ENCODE measurements at regions not wholly inside any gene's neighbourhood (a gene's known extent, or its start where the extent isn't known, plus 50 kb on each side); places are given as distances from the start of the nearest gene placed in this dataset.
"Not testable (repeated sequence)": the region's sequence is repeated elsewhere in the genome, so short reads cannot be mapped to it uniquely, and the experiment has no call there.

DNA sequence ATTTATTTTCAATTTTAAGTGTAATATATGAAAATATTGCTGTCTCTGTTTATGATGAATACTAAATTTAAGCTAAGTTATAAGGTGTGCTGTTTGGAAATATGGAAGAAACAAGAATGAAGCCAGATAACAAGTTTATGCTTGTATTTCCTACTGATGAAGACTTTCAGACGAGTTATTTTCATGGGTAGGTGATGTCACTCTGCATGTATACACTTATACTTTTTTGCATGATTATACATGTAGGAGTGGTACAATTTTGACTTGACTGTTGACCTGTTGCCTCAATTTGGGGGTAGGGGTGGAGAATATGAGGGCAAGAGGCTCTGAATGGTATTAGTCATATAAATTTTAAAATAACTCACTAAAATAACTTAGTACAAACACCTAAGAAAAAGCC is 133.7 kb downstream of the HAUS1 start:
- DNase-seq, result no peak
- Mint-ChIP-seq H3K27me3 (ENCODE audit: insufficient read depth) (no peaks in the 10 kb centered on the region), H3K27ac (no peak overlapping the region), H3K4me1 (ENCODE audit: low read depth) (peaks cover 61% of the 10 kb centered on the region), H3K36me3 (ENCODE audit: low read depth) (peaks cover 6% of the 10 kb centered on the region; the same call in 1 of the 2 replicates), H3K4me3 (no peak overlapping the region), H3K9me3 (no peaks in the 10 kb centered on the region)
- TF ChIP-seq, protein P1, sequence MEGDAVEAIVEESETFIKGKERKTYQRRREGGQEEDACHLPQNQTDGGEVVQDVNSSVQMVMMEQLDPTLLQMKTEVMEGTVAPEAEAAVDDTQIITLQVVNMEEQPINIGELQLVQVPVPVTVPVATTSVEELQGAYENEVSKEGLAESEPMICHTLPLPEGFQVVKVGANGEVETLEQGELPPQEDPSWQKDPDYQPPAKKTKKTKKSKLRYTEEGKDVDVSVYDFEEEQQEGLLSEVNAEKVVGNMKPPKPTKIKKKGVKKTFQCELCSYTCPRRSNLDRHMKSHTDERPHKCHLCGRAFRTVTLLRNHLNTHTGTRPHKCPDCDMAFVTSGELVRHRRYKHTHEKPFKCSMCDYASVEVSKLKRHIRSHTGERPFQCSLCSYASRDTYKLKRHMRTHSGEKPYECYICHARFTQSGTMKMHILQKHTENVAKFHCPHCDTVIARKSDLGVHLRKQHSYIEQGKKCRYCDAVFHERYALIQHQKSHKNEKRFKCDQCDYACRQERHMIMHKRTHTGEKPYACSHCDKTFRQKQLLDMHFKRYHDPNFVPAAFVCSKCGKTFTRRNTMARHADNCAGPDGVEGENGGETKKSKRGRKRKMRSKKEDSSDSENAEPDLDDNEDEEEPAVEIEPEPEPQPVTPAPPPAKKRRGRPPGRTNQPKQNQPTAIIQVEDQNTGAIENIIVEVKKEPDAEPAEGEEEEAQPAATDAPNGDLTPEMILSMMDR (IDR thresholded peaks at IDR 0.05), result no peak

DNA sequence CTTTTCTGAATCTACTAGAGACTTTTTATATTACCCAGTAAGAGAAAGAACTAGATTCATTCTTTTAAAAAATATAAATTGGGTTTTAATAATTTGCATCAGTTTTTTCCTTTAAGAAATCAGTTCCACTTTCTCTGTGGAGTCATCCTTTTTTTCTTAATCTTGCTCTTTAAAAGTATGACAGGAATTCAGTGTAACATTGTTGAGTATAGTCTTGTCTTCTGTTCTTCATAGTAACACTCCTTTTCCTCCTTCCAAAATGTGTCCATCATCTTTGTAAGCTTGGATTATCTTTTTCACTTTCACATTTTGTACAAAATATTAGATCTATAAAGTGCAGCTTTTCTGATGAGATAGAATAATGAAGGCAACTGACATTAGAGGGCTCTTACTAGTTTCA is 135.4 kb downstream of the HAUS1 start:
- 0 out of 2 replicates have a peak overlapping the region, but pooled peaks have one; percentile 25 for H3K4me3 Mint-ChIP-seq
- TF ChIP-seq, protein P1 (IDR thresholded peaks at IDR 0.05), result no peak
- H3K27ac Mint-ChIP-seq, result peak overlapping the region; percentile 30; the same call in 1 of the 2 replicates
- peaks cover 6% of the 10 kb centered on the region; the same call in 1 of the 2 replicates for H3K36me3 Mint-ChIP-seq (ENCODE audit: low read depth)
- no peaks in the 10 kb centered on the region for H3K9me3 Mint-ChIP-seq
- H3K27me3 Mint-ChIP-seq (ENCODE audit: insufficient read depth), result no peaks in the 10 kb centered on the region
- H3K4me1 Mint-ChIP-seq (ENCODE audit: low read depth), result peaks cover 71% of the 10 kb centered on the region
- DNase-seq, result no peak

DNA sequence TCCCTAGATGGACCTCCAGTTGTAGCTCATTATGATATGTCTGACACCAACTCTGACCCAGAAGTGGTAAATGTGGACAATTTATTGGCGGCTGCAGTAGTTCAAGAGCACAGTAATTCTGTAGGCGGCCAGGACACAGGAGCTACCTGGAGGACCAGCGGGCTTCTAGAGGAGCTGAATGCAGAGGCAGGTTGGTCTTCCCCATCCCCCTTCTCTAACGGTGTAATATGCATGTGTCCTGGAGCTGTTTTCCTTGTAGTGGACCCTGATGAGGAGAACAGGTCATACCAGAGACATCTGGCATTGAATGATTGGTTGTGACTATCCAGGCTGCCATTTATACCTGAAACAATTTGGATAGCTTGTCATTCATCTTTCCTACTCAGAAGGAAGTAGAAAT is 135.8 kb downstream of the HAUS1 start:
- TF ChIP-seq, protein P1 (IDR thresholded peaks at IDR 0.05), result no peak
- Mint-ChIP-seq H3K4me1 (ENCODE audit: low read depth) (peaks cover 67% of the 10 kb centered on the region), H3K36me3 (ENCODE audit: low read depth) (peaks cover 6% of the 10 kb centered on the region; the same call in 1 of the 2 replicates), H3K9me3 (no peaks in the 10 kb centered on the region), H3K27ac (0 out of 2 replicates have a peak overlapping the region, but pooled peaks have one; percentile 30), H3K27me3 (ENCODE audit: insufficient read depth) (no peaks in the 10 kb centered on the region), H3K4me3 (no peak overlapping the region; the same call in 1 of the 2 replicates)
- DNase-seq, result no peak

DNA sequence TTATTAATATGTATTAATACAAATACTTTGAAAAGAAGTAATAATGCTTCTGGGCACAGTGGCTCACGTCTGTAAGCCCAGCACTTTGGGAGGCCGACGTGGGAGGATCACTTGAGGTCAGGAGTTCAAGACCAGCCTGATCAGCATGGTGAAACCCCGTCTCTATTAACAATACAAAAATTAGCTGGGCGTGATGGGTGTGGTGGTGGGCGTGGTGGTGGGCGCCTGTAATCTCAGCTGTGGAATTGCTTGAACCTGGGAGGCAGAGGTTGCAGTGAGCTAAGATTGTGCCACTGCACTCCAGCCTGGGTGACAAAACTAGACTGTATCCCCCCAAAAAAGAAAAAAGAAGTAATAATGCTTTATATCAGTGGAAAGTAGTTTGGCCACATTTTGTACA is 137.2 kb downstream of the HAUS1 start:
- H3K36me3 Mint-ChIP-seq (ENCODE audit: low read depth); H3K27me3 Mint-ChIP-seq (ENCODE audit: insufficient read depth); H3K27ac Mint-ChIP-seq; H3K9me3 Mint-ChIP-seq; DNase-seq; H3K4me3 Mint-ChIP-seq: not testable (repeated sequence)
- H3K4me1 Mint-ChIP-seq (ENCODE audit: low read depth), result peaks cover 61% of the 10 kb centered on the region

DNA sequence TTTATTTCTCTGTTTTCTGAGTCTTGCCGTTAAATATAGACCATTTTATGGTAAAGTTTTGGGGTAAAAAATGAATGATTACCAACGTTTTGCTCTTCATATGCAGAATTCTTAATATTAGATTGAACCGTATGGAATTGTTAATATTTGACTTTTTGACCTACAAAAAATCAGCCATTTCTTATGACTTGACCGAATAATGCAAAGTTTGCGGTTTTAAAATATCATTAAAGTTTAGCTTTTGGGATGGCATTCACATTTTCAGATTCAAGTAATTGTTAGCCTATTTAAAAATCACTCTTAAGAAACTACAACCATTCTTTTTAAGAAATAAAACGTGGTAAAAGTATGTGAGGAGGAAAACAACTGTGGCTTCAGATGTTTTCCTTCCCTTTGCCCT is 138.0 kb downstream of the HAUS1 start:
- H3K9me3 Mint-ChIP-seq, result no peaks in the 10 kb centered on the region
- H3K27ac Mint-ChIP-seq, result no peak overlapping the region
- TF ChIP-seq, protein P1 (IDR thresholded peaks at IDR 0.05), result no peak
- DNase-seq, result no peak
- no peak overlapping the region for H3K4me3 Mint-ChIP-seq
- H3K27me3 Mint-ChIP-seq (ENCODE audit: insufficient read depth), result no peaks in the 10 kb centered on the region
- peaks cover 58% of the 10 kb centered on the region for H3K4me1 Mint-ChIP-seq (ENCODE audit: low read depth)
- peaks cover 10% of the 10 kb centered on the region for H3K36me3 Mint-ChIP-seq (ENCODE audit: low read depth)

DNA sequence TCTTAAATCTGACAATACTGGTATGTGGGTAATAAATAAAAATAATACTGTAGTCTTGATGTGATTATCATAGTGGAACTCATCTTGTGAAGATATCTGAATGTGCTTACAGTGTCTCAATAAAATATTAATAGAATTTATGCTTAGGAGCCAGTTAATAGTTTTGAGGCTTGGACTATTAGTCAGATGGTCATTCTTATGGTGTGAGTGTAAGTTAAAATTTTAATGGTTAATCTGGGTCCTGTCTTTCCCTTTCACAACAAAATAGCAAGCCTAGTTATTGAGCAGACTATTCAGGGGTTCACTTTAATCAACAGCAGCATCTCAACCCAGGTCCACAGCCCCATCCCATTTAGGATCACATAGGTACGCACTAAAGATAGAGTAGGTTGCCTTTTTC is 138.9 kb downstream of the HAUS1 start:
- Mint-ChIP-seq H3K36me3 (ENCODE audit: low read depth) (peaks cover 8% of the 10 kb centered on the region), H3K9me3 (no peaks in the 10 kb centered on the region), H3K4me3 (no peak overlapping the region), H3K4me1 (ENCODE audit: low read depth) (peaks cover 57% of the 10 kb centered on the region), H3K27me3 (ENCODE audit: insufficient read depth) (no peaks in the 10 kb centered on the region), H3K27ac (peak overlapping the region; percentile 61; the same call in 1 of the 2 replicates)
- TF ChIP-seq, protein P1 (IDR thresholded peaks at IDR 0.05), result no peak
- DNase-seq, result peak; percentile 21
